HTR-8/SVneo (cell line): ENCODE measurements at regions not wholly inside any gene's neighbourhood (a gene's known extent, or its start where the extent isn't known, plus 50 kb on each side); places are given as distances from the start of the nearest gene placed in this dataset.
"Not testable (repeated sequence)": the region's sequence is repeated elsewhere in the genome, so short reads cannot be mapped to it uniquely, and the experiment has no call there.

ENCODE experiments used
- DNase-seq: peaks from one replicate; pipeline ENCODE4 v3.0.0; 2011; ENCODE audit warnings: low spot score, mixed read lengths; ENCODE audit not compliant: insufficient read length
- FAIRE-seq: peaks from 2 replicates; lab custom pipeline; 2011; peaks lifted over from hg19 to GRCh38; lab: Jason Lieb, UNC

GRCh38 chrX:131816551-131817136, 206.5 kb upstream of the STK26 start:
- FAIRE-seq (no peak), DNase-seq (no peak)

DNA sequence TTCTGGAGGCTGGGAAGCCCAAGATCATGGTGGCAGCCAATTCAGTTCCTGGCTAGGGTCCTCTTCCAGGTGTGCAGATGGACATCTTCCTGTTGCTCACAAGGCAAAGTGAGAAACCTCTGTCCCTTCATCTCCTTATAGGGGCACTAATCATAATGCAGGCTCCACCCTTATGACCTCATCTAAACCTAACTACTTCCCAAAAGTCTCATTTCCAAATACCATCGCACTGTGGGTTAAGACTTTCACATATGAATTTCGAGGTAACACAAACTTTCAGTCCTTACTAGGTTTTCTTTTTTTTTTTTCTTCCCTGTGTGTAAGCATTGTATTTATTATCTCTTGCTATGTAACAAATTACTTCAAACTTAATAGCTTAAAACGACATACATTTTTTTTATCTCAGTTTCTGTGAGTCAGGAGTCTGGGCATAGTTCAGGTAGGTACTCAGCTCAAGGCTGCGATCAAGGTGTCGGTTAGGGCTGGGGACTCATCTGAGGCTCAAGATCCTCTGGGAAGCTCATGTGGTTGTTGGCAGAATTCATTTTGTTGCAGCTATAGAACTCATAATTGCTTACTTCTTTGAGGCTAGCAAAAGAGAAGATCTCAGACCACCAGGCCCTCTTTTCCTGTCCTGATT, 204.7 kb upstream of the STK26 start:
- no peak for FAIRE-seq
- DNase-seq = no peak

- DNase-seq = no peak
- FAIRE-seq = no peak
Observed at GRCh38 chrX:131821945-131822622, 201.0 kb upstream of the STK26 start.

DNA sequence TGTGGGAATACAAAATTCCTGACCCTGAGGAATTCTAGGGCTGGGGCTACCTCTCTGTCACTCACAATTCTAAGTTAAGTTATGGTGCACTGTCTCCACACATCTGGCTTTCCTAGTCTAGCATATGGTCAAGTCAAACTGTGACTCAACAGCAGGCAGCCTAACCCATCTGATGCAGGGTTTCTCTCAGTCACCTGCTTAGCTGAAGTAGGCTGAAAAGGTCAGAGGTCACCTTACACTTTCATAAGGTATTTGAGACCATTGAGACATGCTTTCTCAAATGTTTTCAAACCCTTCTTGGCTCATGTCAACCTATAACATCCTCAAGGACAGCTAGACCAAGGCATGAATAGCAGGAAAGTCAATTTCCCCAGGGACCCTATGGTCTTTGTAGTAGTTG, 196.5 kb upstream of the STK26 start:
- FAIRE-seq = no peak
- DNase-seq = no peak

GRCh38 chrX:131827935-131828334, 195.2 kb upstream of the STK26 start:
- FAIRE-seq (no peak), DNase-seq (no peak)

DNA sequence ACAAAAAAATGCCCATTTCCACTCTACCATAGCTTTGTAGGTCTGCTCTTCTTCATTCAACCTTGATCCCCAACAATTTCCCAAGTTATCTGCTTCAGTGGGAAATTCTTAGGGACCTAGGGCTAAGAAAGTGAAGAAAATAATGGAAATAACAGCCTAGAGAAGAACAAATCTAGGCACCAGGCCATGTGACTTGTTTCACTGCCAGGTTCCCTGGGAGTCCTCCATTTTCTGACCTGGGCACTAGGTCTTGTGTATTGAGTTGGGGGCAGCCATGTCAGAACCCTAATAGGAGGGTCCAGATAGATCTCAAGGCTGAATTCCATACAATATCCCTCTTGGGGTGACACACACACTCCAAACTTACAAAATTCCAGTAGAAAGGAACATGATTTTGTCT, 194.6 kb upstream of the STK26 start:
- DNase-seq (no peak), FAIRE-seq (no peak)

DNA sequence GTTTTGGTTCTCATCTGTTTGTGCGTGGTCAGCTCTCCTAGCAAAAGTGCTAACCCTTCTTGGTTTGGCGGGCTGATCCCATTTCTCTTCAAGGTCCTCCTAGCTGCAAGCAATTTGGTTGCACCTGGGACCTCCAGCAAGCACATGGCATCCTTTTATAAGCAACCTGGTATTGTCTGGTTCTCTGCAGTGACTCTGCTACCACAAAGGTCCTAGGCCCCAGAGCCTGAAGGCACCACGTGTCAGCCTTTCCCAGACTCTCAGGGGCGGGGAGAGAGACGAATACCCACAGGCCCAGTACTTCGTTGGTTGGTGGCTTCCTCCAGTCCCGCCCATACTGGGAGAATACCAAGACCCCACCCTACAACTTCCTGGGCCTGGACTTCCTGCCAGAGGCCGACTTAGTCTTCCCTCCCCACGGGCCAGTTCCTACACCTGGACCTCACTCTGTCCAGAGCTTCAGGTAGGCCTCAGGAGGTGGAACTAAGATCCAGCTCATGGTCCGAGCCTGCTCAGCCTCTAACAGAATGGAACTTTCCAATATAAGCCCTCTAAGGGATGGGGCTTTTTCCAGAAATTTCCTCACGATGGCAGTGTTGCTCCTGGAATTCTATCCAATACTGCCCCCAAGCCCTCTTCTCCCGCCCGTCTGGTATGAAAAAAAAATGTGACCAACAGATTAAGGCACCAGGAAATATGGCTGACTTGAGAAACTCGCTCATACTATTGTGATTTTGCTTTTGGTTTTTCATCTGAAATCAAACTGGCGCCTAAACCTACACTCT, 192.5 kb upstream of the STK26 start:
- no peak for FAIRE-seq
- DNase-seq = peak; percentile 15

GRCh38 chrX:131831185-131831520, 191.9 kb upstream of the STK26 start:
- no peak for FAIRE-seq
- no peak for DNase-seq

GRCh38 chrX:131836161-131836560, 186.9 kb upstream of the STK26 start:
- FAIRE-seq (no peak), DNase-seq (no peak)

- FAIRE-seq = no peak
Observed at GRCh38 chrX:131837325-131837724, 185.8 kb upstream of the STK26 start.

DNA sequence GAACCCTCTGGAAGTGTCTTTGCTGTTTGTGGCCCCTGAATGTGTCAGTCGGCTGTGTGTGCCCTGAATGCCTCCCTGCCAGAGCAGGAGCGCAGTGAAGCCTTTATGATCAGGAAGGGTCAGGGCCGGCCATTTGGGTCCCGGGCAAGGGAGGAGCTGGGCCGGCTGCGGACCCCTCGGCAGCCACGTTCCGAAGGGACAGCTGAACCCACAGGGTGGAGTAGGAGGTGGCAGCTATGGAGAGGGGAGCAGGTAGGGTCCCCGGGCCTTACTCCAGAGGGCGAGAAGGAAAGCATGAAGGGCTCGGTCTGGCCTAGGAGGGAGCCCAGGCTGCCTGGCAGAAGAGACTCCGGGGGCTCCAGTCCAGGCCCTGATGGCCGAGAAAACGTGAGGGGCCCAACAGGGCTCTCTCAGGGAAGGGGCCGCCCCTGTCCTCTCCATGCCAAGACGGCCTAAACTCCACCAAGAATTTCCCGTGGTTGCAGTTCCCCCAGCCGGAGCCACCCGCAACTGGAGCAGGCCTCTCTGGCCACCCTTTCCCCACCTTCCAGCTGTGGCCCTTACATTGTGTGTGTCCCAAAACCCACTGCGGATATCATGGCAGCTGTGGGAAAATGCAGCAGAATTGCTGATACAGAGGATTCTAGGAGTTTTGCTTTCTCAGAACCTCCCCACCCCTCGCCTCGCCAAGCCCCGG, 182.2 kb upstream of the STK26 start:
- FAIRE-seq (no peak), DNase-seq (no peak)

More at GRCh38 chrX:131837325-131837724, 185.8 kb upstream of the STK26 start:
- DNase-seq = no peak

GRCh38 chrX:131841496-131842437, 181.3 kb upstream of the STK26 start:
- peak; percentile 21 for DNase-seq
- no peak for FAIRE-seq

DNA sequence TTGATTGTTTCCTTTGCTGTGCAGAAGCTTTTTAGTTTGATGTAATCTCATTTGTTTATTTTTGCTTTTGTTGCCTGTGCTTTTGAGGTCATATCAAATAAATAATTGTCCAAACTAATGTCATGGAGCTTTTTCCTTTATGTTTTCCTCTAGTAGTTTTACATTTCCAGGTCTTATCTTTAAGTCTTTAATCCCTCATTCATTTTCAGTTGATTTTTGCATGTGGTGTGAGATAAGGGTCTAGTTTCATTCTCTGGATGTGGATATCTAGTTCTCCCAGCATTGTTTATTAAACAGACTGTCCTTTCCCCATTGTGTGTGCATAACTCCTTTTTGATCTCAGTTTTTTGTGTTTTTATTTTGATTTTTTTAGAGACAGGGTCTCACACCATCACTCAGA, 179.1 kb upstream of the STK26 start:
- no peak for FAIRE-seq
- DNase-seq = no peak

DNA sequence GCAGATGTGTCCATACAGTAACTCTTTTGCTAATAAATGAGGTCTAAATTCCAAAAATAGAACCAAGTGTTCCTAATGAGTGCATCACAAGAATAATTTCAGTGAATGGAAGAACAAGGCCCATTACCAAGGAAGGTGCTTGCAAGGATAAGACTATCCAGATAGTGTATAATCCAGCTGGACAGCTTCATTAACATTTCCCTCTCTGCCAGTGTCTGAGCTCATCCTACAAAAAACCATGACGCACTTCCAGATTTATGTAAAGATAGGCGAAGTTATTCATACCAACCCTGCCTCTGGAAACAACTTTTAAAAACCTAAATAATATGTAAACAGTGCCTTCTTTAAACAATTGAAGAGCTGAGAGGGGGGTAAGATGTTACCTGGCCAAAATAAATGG, 177.9 kb upstream of the STK26 start:
- FAIRE-seq (no peak), DNase-seq (no peak)

- DNase-seq = no peak
- no peak for FAIRE-seq
Observed at GRCh38 chrX:131845771-131846170, 177.3 kb upstream of the STK26 start.

- not testable (repeated sequence) for DNase-seq, FAIRE-seq
Observed at GRCh38 chrX:131850964-131851363, 172.1 kb upstream of the STK26 start.

DNA sequence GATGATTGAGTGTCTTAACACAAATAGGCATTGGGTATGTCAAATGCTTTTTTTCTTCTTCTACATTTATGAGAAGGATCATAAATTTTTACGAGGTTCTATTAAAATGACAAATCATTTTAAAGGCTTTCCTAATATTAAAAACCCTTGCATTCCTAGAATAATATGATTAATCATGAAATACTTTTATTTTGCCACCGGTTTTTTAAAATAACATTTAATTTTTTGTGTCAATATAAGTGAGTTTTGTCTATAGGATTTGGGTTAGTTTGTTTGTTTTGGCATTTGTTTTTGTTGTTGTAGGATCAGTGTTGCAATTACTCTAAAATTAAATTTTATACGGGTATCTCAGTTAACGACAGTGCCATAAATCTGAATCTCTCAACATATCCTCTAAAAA, 169.7 kb upstream of the STK26 start:
- no peak for DNase-seq
- FAIRE-seq = no peak

DNA sequence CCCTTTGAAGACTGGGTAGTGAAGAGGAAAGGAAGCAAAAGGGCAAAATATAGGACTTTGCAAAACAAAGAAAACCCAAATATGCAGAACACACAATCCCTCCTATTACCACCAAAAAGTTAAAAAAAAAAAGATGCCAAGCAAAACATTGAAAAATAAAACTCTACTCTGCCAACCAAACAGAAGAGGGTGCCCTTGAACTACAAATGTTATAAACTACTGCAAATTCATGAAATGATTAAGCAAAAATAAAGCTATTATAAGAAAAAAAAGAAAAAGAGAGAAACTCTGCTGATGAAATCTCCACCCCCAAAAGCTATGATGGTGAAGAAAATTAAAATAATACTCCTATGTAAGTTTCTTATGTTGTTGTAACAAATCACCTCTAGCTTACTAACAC, 168.5 kb upstream of the STK26 start:
- no peak for DNase-seq
- no peak for FAIRE-seq

DNA sequence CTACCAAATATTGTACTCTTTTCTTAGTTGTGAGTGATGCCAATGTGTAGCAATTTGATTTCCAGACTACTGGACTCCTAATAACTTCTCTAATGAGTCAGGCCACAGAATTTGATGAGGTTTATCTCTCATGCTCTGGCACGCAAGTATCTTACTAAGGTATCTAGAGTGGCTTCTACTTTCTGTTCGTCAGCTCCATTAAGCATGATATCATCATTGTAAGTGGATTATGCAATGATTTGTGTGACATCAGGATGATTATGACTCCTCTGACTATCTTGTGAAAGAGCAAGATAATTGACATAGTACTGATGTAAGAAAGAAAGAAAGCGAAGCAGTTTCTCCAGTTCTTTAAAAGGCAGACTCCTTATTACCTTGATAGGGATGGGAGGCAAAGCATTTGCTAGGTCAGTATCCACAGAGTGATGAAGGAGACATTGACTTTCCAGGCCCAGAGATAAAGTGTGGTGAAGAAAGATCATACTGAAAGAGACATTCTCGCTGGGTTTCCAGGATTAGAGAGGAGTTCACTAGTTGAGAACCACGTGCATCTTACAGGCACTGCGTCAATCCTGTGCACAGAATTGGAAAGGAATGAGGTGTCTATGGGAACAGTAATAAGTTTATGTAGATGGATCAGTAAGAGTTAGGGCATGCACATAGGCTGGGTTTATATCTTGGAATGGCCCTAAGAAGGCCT, 161.9 kb upstream of the STK26 start:
- FAIRE-seq = no peak
- DNase-seq = no peak
